ENCODE measurements at regions not wholly inside any gene's neighbourhood (a gene's known extent, or its start where the extent isn't known, plus 50 kb on each side); places are given as distances from the start of the nearest gene placed in this dataset.
"Not testable (repeated sequence)": the region's sequence is repeated elsewhere in the genome, so short reads cannot be mapped to it uniquely, and the experiment has no call there.

DNA sequence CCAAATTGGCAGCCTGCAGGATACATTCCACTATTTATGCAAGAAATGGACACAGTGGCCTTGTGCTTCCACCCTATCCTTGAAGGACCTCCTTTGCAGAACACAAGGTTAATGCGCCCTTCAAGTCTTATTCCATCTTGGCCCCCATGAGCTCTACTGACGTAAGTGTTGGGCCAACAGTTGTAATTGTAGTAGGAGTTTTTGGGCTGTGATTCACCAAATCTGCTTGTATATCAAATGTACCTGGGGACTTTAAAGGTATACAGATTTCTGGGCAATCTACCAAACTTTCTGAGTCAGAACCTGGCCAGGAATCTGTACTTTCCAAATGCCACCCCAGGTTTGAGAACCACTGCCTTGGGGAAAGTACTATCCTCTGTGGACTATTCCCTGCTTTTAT, 100.9 kb upstream of the MARK1 start:
- DNase-seq (ENCODE audit: low spot score), result no peak
- no peaks in the 10 kb centered on the region for H3K27me3 ChIP-seq
- TF ChIP-seq, protein P1, sequence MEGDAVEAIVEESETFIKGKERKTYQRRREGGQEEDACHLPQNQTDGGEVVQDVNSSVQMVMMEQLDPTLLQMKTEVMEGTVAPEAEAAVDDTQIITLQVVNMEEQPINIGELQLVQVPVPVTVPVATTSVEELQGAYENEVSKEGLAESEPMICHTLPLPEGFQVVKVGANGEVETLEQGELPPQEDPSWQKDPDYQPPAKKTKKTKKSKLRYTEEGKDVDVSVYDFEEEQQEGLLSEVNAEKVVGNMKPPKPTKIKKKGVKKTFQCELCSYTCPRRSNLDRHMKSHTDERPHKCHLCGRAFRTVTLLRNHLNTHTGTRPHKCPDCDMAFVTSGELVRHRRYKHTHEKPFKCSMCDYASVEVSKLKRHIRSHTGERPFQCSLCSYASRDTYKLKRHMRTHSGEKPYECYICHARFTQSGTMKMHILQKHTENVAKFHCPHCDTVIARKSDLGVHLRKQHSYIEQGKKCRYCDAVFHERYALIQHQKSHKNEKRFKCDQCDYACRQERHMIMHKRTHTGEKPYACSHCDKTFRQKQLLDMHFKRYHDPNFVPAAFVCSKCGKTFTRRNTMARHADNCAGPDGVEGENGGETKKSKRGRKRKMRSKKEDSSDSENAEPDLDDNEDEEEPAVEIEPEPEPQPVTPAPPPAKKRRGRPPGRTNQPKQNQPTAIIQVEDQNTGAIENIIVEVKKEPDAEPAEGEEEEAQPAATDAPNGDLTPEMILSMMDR (IDR thresholded peaks at IDR 0.05), result no peak
- no peaks in the 10 kb centered on the region for H3K36me3 ChIP-seq
- no peak overlapping the region for H3K27ac ChIP-seq
- no peaks in the 10 kb centered on the region for H3K9me3 ChIP-seq
- H3K4me3 ChIP-seq, result no peak overlapping the region
- no peaks in the 10 kb centered on the region for H3K4me1 ChIP-seq

DNA sequence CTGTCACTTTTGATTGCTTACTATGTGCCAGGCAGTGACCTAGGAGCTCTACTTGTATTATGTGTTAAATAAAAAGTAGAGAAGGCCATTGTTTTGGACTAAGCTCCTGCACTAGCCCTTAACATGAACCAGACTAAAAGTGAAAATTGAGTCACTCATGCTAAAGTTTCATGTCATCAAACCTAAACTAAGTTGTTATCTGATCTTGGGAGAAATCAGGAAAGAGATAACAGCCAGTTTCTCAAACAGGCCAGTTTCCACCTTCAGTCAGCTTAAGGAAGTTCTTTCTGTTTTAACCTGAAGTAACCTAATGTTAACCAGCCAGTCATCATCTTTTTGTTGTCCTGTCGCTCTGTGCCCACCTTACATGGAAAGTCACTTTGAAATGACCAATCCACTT, 102.1 kb upstream of the MARK1 start:
- H3K36me3 ChIP-seq, result no peaks in the 10 kb centered on the region
- no peak overlapping the region for H3K4me3 ChIP-seq
- no peak for DNase-seq (ENCODE audit: low spot score)
- no peaks in the 10 kb centered on the region for H3K27me3 ChIP-seq
- no peaks in the 10 kb centered on the region for H3K9me3 ChIP-seq
- H3K27ac ChIP-seq, result no peak overlapping the region
- TF ChIP-seq, protein P1 (IDR thresholded peaks at IDR 0.05), result no peak
- H3K4me1 ChIP-seq, result no peaks in the 10 kb centered on the region

DNA sequence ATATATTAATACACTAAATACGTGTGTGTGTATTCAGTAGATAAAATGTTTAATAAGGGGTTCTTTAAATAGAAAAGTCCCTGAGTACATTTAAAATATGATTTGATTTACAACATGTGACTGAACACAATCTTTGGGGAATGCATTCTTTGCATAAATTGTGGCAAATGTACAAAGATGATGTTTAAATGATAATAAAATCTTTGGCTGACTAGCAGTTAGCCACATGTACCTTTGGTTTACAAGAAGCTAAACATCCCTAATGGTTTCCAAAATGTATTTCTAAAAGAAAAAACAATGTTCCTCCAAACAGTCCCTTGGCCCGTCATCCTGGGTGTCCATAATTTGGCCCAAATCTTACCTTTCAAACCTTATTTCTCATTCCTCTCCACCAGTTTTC, 106.4 kb upstream of the MARK1 start:
- no peak overlapping the region for H3K4me3 ChIP-seq
- no peaks in the 10 kb centered on the region for H3K27me3 ChIP-seq
- H3K9me3 ChIP-seq, result no peaks in the 10 kb centered on the region
- DNase-seq (ENCODE audit: low spot score), result no peak
- no peaks in the 10 kb centered on the region for H3K36me3 ChIP-seq
- H3K4me1 ChIP-seq, result no peaks in the 10 kb centered on the region
- H3K27ac ChIP-seq, result no peak overlapping the region
- TF ChIP-seq, protein P1 (IDR thresholded peaks at IDR 0.05), result no peak

DNA sequence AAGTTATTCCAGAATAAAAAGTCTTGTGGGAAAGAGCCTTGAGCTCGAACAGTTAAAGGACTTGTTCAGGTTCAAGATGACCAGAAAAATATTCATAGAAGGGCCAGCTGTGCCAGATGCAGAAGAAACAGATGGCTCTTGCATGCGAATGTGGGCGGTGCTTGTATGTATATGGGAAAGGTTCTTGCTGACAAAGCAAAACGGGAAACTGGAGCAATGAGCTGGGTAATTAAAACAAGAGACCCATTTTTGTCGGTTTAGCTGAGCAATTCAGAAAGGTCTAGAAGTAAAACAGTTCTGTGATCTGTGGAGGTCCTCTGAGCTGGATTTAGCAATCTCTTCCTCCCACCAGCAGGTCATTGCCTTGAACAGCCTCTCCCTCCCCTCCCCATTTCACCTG, 107.2 kb upstream of the MARK1 start:
- Histone ChIP-seq H3K27ac (no peak overlapping the region), H3K4me1 (no peaks in the 10 kb centered on the region), H3K4me3 (no peak overlapping the region), H3K36me3 (no peaks in the 10 kb centered on the region), H3K27me3 (no peaks in the 10 kb centered on the region), H3K9me3 (no peaks in the 10 kb centered on the region)
- TF ChIP-seq, protein P1 (IDR thresholded peaks at IDR 0.05), result no peak
- DNase-seq (ENCODE audit: low spot score), result no peak

DNA sequence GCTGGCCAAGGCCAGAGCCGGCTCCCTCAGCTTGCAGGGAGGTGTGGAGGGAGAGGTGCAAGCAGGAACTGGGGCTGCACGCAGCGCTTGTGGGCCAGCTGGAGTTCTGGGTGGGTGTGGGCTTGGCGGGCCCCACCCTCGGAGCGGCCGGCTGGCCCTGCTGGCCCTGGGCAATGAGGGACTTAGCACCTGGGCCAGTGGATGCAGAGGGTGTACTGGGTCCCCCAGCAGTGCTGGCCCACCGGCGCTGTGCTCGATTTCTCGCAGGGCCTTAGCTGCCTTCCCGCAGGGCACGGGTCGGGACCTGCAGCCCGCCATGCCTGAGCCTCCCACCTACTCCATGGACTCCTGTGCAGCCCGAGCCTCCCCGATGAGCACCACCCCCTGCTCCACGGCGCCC, 115.6 kb upstream of the MARK1 start:
- DNase-seq (ENCODE audit: low spot score); H3K4me3 ChIP-seq; H3K4me1 ChIP-seq; H3K36me3 ChIP-seq; H3K9me3 ChIP-seq; H3K27ac ChIP-seq; H3K27me3 ChIP-seq: not testable (repeated sequence)

DNA sequence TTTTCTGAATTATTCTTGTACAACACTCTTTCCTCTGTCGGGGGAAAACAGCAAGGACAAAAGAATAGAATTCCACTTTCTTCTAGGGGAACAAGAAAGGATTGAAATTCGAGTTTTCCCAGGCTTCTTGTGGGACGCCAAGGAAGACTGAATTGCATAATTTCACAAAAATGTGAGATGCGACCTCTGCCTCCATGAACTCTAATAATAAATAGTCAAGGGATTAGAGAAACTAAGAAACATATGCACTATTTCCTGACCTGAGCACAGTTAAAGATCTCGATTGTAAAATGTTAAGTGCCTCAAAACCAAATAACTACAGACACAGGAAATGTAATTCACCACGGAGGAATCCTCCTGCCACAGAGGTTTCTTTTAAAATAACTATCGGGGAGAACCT, 117.3 kb upstream of the MARK1 start:
- Histone ChIP-seq H3K4me3 (no peak overlapping the region), H3K27me3 (no peaks in the 10 kb centered on the region), H3K4me1 (no peaks in the 10 kb centered on the region), H3K27ac (no peak overlapping the region), H3K36me3 (no peaks in the 10 kb centered on the region), H3K9me3 (no peaks in the 10 kb centered on the region)
- TF ChIP-seq, protein P1 (IDR thresholded peaks at IDR 0.05), result no peak
- no peak for DNase-seq (ENCODE audit: low spot score)
